Kidney glomerular epithelial cell (primary cell): ENCODE measurements at regions not wholly inside any gene's neighbourhood (a gene's known extent, or its start where the extent isn't known, plus 50 kb on each side); places are given as distances from the start of the nearest gene placed in this dataset.

Experiments
- DNase-seq: peaks from one replicate; lab custom pipeline; 2025; lab: John Stamatoyannopoulos, UW

GRCh38 chr7:156180451-156181229 lies 368.4 kb upstream of the SHH start:
- no peak for DNase-seq

- no peak for DNase-seq
Measured at GRCh38 chr7:156179872-156180390, 367.7 kb upstream of the SHH start.

GRCh38 chr7:156178857-156179256 lies 366.6 kb upstream of the SHH start:
- DNase-seq: no peak

GRCh38 chr7:156178214-156178613 lies 366.0 kb upstream of the SHH start:
- DNase-seq: no peak

GRCh38 chr7:156177422-156178055 lies 365.3 kb upstream of the SHH start:
- no peak for DNase-seq

- no peak for DNase-seq
Measured at GRCh38 chr7:156176039-156176438, 363.8 kb upstream of the SHH start.

GRCh38 chr7:156175003-156175402 lies 362.7 kb upstream of the SHH start:
- no peak for DNase-seq

GRCh38 chr7:156174428-156174827 lies 362.2 kb upstream of the SHH start:
- DNase-seq: no peak

- no peak for DNase-seq
Measured at GRCh38 chr7:156173748-156174353, 361.6 kb upstream of the SHH start.

GRCh38 chr7:156173346-156173745 lies 361.1 kb upstream of the SHH start:
- no peak for DNase-seq

GRCh38 chr7:156172638-156173037 lies 360.4 kb upstream of the SHH start:
- DNase-seq: no peak

- DNase-seq: no peak
Measured at GRCh38 chr7:156169474-156170370, 357.5 kb upstream of the SHH start.

GRCh38 chr7:156168434-156168833 lies 356.2 kb upstream of the SHH start:
- DNase-seq: no peak

GRCh38 chr7:156167987-156168386 lies 355.7 kb upstream of the SHH start:
- DNase-seq: no peak

- DNase-seq: no peak
Measured at GRCh38 chr7:156167417-156167807, 355.1 kb upstream of the SHH start.

- no peak for DNase-seq
Measured at GRCh38 chr7:156166692-156167416, 354.6 kb upstream of the SHH start.

GRCh38 chr7:156163747-156164146 lies 351.5 kb upstream of the SHH start:
- DNase-seq: no peak

- no peak for DNase-seq
Measured at GRCh38 chr7:156162451-156162850, 350.2 kb upstream of the SHH start.

- no peak for DNase-seq
Measured at GRCh38 chr7:156160811-156161210, 348.5 kb upstream of the SHH start.

- no peak for DNase-seq
Measured at GRCh38 chr7:156158693-156159092, 346.4 kb upstream of the SHH start.

GRCh38 chr7:156158213-156158612 lies 345.9 kb upstream of the SHH start:
- no peak for DNase-seq
